Embryonic facial prominence (tissue), 1 donor: ENCODE measurements at regions not wholly inside any gene's neighbourhood (a gene's known extent, or its start where the extent isn't known, plus 50 kb on each side); places are given as distances from the start of the nearest gene placed in this dataset.

ENCODE experiments used
- DNase-seq: peaks from one replicate; pipeline ENCODE4 v3.0.0-alpha.2; 2016; ENCODE audit errors: extremely low spot score

DNA sequence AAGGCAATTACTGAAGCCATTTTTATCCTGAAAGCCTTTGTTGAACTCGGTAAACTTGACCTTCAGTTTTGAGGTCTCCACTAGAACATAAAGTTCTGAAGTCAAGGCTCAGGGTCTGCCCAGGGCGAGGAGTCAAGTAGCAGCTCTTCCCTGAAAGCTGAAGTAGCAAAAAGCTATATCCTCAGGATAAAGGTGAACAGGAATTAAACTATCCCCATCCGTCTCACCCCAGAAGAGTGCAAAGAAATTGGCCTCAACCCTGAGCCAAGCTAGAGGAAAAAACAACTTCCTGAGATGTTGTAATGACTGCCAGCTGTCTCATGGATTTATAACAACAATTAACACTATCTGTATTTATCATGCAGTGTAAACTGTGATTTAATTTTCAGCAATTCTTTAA is 590.8 kb downstream of the SPRY1 start:
- DNase-seq: no peak

DNA sequence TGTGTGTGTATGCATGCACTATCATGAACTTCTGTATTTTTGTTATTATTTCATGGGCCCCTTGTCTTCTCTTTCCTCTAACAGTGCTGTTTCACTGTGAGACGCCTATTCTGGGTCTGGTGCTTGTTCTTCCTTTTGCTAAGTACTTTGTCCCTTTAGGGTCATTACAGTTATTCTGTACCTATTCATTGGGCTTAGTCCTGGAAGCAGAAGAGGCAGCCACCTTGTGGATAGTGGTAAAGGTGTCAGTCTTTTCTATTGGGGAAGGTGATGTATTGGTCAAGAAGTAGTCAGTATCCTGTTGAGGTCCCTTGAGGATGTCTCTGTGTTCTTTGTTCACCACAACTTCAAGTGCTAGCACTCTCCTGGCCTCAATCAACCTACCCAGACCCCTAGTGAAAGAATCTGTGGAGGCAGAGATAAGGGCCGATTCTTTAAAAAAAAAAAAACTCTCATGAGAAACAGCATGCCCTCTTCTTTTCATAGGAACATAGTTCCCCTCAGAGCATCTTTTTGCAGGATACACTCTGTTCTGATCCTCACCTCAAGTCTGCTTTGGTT is 593.8 kb downstream of the SPRY1 start:
- DNase-seq: no peak

GRCh38 chr4:123994917-123995316 is 598.3 kb downstream of the SPRY1 start:
- DNase-seq: no peak

DNA sequence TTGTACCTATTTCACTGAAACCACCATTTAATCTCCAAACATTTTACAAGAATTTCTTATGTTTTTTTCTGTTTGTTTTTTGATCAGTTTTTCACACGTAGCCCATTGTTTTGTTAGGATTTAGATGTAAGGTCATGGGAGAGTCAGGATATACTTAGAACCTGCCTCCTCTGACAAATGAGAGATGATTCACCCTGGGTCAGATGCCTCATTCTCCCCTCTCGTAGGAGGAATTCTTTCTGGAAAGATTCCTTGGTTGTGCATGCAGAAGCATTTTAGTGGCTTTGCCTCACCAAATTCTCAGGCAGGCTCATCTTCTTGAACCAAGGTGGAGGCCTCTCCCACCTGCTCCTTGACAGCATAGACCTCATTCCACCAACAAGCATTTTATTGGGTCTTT is 599.3 kb downstream of the SPRY1 start:
- no peak for DNase-seq

- no peak for DNase-seq
Observed at GRCh38 chr4:123996718-123997510, 600.3 kb downstream of the SPRY1 start.

GRCh38 chr4:123997776-123998449 is 601.3 kb downstream of the SPRY1 start:
- DNase-seq: no peak

- DNase-seq: no peak
Observed at GRCh38 chr4:124000233-124000632, 603.6 kb downstream of the SPRY1 start.

DNA sequence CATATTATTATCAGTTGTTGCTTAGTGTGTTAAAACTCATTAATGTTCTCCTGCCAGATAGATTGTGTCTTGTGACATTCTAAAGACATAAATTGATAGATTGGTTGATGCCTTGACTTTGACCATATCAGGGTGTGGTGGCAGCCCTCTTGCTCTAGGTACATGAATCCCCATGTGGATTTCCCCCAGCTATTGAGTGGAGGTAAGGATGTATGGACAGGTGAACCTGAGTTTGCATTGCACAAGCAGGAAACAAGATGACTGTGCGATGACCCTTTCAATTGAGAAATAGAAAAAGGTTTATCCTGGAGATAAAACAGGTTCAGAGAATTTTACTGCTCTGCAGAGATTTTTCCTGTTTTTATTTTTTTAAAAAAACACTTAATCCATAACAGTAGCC is 619.2 kb downstream of the SPRY1 start:
- no peak for DNase-seq

DNA sequence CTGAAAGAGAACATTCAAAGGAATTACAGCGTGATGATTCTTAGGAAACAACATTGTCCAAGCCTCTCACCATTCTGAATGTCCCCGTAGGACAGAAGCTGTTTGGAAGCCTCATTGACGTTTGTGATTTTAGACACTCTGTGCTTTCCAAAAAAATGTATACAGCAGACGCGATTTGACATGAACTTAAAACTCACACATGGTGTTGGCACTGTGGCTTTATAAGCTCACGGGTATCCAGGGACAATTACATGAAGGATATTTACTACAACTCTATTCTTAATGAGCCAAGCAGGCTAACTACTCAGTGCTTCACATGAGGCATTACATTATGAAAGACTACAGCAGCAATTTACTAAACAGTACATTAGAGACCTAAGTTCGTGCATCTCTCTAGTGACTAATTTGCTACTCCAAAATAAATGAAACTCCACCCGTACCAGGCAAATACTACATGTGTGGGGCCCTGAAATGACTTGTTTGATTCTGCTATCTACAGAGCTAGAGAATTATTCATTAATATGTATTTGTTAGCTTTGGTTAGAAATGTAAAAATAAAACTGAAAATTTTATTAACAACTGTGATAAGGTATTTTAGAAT is 620.7 kb downstream of the SPRY1 start:
- DNase-seq: no peak

DNA sequence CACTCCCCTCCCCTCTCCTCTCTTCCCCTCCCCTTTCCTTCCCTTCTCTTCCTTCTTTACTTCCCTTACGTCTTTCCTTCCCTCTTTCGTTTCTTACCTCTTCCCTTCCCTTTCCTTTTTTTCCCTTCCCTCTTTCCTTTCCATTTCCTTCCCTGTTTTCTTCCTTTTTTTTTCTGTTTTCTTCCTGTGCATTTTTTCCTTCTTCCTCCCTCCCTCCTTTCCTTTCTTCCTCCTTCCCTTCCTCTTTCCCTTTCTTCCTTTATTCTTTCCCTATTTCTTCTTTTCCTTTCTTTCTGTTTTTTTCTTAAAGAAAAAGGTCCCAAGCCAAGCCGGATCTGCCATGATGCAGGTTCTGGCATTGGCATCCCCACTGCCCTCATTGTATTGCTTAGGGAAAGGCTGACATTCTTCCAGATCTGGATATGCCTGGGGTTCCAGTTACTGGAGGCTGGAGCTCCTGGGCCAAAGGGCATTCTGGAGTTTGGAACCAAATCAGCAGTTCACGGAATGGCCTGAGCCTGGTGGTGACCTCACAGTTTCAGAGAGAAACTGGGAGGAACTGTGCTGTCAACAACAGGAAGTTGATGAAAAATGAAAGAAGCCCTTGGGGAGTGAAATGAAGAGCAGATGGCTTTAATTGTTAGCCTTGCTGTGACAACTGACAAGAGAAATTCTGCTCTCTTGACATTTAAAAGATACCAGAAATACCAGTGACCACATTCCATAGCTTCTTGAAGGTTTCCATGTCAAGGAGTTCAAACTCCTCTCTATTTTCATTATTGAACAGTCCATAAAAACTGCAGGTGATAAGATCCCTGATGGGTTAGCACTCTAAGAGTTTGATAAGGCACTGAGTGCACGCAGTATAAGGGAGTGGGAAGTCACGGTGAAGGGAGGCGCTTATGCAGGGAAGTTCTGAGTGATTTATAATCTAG is 622.1 kb downstream of the SPRY1 start:
- DNase-seq: no peak

GRCh38 chr4:124019749-124020549 is 623.4 kb downstream of the SPRY1 start:
- DNase-seq: no peak

DNA sequence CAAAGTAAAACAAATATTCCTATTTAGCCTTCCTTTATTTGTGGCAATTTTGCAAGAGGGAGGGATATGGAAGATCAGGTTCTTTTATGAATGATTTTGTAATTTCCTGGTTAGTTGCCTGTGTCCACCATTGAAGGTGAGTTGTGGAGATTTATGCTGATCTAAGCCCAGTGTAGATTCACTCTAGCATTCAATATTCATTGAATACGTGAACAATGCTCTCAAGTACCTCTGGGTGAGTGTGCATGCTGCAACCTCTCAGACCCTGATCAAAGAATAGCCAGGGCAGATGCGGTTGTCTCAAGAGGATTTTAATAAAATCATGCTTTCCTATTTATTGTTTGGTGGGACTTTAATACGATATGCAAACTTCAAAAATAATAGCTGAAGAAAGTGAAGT is 628.4 kb downstream of the SPRY1 start:
- DNase-seq: no peak

- peak; percentile 49 for DNase-seq
Observed at GRCh38 chr4:124025428-124025827, 628.8 kb downstream of the SPRY1 start.

- DNase-seq: no peak
Observed at GRCh38 chr4:124028182-124028581, 631.6 kb downstream of the SPRY1 start.

GRCh38 chr4:124030147-124030546 is 633.6 kb downstream of the SPRY1 start:
- no peak for DNase-seq

GRCh38 chr4:124032035-124032434 is 635.4 kb downstream of the SPRY1 start:
- DNase-seq: no peak

DNA sequence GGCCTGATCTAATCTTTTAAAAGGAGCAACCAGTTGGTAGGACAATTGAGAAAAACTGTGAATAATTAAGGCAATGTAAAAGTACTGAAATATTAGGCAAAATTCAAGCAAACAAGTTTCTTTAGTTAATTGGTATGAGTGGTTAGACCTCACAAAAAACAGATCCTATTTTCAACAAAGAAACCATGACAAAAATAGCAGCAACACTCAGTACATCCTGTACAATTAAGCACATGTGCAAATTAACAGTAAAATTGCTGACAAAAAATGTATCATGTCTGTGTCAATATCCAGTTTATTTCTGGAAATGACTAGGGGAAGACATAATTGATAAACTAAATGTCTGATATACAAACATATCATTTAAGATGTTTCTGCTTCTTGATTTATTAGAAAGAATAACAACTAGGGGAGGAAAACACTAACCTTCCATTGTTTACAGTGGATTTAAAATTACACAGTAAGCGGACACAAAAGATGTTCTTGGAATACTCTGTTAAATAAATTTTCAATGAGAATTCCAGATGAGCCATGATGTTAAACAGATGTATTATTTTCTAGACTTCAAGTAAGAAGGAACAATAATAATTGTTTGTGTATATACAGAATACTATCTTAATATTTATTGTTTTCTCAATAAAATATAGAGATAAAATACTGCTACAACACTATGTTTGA is 638.9 kb downstream of the SPRY1 start:
- DNase-seq: no peak

GRCh38 chr4:124037236-124037635 is 640.6 kb downstream of the SPRY1 start:
- no peak for DNase-seq

DNA sequence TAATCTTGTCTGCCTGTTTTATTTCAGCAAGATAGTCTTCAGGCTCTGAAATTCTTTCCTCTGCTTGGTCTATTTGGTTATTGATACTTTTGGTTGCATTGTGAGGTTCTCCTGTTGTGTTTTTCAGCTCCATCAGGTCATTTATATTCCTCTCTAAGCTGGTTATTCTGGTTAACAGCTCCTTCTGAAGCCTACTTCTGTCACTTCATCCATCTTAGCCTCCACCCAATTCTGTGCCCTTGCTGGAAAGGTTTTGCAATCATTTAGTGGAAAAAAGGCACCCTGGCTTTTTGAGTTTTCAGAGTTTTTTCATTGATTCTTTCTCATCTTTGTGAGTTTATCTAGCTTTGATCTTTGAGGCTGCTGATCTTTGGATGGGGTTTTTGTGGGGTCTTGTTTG is 647.7 kb downstream of the SPRY1 start:
- no peak for DNase-seq

GRCh38 chr4:124044867-124045266 is 648.3 kb downstream of the SPRY1 start:
- no peak for DNase-seq
